Mammary epithelial cell (primary cell): ENCODE measurements at regions not wholly inside any gene's neighbourhood (a gene's known extent, or its start where the extent isn't known, plus 50 kb on each side); places are given as distances from the start of the nearest gene placed in this dataset.

Experiments
- EZH2 ChIP-seq: IDR thresholded peaks from 2 replicates; pipeline ENCODE4 v1.6.1; 2012; ENCODE audit warnings: low read length, inconsistent platforms, borderline replicate concordance
- TF ChIP-seq, protein P1 (sequence below), 2 donors: IDR thresholded peaks in 1 of 2; conservative IDR thresholded peaks in 1 of 2; 2 replicates each; pipeline ENCODE4 v1.5.1; 2011 to 2012; ENCODE audit warnings: inconsistent platforms in 2 of 2, low read length in 2 of 2, mild to moderate bottlenecking in 2 of 2, control low read depth in 1 of 2, low read depth in 1 of 2; ENCODE audit not compliant: insufficient read depth in 1 of 2; ENCODE audit errors: extremely low read depth in 1 of 2

DNA sequence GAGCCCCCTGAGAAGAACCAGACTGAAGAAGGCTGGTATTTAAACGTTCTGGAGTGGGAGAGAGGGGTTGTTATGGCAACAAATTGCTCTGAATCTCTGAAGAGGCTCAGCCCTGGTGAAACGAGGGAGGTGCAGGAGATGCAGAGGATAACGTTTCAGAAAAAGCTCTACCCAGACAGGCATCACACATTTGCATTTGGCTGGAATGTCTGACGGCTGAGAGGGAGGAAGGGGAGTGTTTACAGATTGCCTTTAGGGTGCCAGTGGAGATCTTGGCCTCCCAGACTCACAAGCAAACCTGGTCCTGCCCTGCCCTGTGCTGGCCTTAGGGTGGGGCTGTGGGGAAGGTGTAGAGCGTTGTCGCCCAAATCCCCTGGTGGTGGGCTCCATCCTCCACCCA lies 169.0 kb upstream of the AJAP1 start:
- TF ChIP-seq, protein P1, sequence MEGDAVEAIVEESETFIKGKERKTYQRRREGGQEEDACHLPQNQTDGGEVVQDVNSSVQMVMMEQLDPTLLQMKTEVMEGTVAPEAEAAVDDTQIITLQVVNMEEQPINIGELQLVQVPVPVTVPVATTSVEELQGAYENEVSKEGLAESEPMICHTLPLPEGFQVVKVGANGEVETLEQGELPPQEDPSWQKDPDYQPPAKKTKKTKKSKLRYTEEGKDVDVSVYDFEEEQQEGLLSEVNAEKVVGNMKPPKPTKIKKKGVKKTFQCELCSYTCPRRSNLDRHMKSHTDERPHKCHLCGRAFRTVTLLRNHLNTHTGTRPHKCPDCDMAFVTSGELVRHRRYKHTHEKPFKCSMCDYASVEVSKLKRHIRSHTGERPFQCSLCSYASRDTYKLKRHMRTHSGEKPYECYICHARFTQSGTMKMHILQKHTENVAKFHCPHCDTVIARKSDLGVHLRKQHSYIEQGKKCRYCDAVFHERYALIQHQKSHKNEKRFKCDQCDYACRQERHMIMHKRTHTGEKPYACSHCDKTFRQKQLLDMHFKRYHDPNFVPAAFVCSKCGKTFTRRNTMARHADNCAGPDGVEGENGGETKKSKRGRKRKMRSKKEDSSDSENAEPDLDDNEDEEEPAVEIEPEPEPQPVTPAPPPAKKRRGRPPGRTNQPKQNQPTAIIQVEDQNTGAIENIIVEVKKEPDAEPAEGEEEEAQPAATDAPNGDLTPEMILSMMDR (conservative IDR thresholded peaks at IDR 0.05 in 1 of 2, IDR thresholded peaks at IDR 0.05 in 1 of 2; ENCODE audit: extremely low read depth in 1 of 2, insufficient read depth in 1 of 2, low read depth in 1 of 2, low read length in 2 of 2) = no peak
- no peak for TF ChIP-seq EZH2
